ENCODE measurements at regions not wholly inside any gene's neighbourhood (a gene's known extent, or its start where the extent isn't known, plus 50 kb on each side); places are given as distances from the start of the nearest gene placed in this dataset.
"Not testable (repeated sequence)": the region's sequence is repeated elsewhere in the genome, so short reads cannot be mapped to it uniquely, and the experiment has no call there.

DNA sequence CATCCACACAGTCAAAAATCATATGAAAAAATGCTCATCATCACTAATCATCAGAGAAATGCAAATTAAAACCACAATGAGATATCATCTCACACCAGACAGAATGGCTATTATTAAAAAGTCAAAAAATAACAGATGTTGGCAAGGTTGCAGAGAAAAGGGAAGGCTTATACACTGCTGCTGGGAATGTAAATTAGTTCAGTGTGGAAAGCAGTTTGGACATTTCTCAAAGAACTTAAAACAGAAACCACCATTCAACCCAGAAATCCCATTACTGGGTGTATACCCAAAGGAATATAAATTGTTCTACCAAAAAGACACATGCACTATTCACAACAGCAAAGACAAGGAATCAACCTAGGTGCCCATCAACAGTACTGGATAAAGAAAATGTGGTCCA is 307.0 kb upstream of the SOX9 start:
- DNase-seq (ENCODE audit: low read depth in 2 of 2): not testable (repeated sequence)

DNA sequence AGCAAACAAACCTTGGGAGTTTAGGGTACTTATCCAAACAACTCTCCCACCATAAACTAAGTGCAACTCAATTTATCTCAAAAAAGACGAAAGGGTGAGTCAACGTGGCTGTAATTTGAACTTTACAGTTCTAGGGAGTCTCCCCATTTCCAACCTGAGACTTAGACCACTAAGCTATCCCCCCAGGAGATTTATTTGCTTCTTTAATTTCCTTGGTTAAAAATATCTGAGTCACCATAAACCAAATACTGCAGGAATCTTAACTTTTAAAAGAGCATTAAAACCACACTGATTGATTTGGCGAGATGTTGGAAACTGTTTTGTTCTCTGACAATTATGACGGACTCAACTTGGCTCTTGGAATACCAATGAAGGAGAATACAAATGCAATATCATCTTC is 299.3 kb upstream of the SOX9 start:
- no peak for DNase-seq (ENCODE audit: low read depth in 2 of 2)

DNA sequence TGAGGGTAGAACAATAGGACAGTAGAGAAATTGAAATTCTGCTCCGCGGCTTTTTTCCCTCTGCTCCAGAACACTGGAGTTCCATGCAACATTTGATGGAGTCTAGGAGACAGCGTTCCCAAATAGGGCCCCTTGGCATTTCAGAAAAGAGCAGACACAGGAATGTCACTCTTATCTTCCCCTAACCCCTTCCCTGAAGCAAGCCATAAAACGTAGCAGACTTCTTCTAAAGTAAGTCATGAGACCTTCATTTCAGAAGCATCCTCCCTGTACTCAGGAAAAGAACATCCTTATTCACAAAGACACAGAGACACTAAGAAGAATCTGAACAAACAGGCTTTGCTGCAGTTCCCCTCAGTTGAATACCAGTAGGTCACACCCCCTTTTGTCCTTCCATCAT is 296.1 kb upstream of the SOX9 start:
- no peak for DNase-seq (ENCODE audit: low read depth in 2 of 2)

DNA sequence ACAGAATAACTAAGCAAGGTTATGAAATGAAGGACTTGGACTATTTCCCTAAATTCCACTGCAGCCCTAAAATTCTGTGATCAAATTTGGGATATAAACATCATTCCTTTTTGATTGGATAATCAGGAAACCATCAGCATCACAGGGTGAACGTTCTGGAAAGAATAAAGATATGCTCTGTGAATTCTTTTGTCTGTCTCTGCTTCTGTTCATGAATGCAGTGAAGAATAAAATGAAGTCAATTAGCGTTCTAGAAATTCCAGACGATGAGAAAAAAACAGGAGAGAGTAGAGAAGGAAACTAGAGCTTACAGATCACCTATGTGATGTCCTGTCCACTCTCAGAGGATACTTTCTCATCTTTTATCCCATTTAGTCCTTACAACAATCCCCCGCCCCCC is 295.1 kb upstream of the SOX9 start:
- no peak for DNase-seq (ENCODE audit: low read depth in 2 of 2)

DNA sequence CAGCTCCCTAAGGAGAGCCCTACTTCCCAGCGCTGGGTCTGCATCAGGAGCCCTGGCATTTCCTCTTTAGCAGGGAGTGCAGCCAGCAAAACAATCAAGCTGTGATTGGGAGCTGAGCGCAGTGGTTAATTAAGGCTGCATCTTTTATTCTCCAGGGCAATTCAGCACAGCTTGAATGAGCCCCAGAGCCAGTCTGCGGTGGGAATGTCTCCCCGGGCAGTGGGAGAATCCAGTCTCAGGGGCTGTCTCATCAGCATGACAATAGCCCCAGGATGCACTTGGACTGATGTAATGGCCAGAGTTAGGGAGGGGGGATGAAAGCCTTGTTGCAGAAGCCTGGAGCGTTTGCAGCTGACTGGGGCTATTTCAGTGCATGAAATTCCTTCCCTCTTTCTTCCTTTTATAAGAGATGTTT is 292.6 kb upstream of the SOX9 start:
- DNase-seq (ENCODE audit: low read depth in 2 of 2): no peak

DNA sequence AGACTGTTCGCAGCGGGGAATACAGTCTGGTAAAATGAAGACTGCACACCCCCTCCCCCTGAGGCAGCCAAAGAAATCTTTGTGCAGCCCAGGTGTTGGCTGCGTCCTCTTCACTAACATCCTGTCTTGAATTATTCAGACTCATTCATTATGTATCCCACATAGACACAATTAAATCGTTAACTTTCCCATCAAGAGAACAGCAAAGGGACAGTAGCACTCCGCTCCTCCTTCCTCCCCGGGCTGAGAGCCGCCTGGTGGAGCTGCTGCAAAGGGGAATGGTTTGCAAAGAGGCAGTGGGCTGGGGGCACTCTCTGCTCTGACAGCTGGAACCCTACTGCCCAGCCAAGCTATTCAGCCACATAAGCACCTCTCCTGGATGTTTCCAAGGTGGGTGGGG is 290.0 kb upstream of the SOX9 start:
- no peak for DNase-seq (ENCODE audit: low read depth in 2 of 2)

DNA sequence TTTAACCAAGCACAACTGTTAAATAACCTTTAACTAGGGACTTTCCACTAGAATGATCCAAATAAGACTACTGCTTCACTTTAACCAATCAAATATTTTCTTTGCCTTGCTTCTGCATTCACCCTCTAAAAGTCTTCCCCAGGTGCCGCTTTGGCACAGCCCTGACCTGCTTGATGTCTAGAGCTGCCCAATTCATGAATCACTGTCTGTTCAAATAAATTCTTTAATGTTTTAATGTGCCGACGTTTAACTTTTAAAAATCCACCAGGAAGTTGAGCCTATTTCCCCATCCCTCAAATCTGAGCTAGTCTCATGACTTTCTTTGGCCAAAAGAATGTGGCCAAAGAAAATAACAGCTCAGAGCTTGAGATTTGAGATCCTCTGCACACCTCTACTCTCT is 277.8 kb upstream of the SOX9 start:
- DNase-seq (ENCODE audit: low read depth in 2 of 2): no peak

DNA sequence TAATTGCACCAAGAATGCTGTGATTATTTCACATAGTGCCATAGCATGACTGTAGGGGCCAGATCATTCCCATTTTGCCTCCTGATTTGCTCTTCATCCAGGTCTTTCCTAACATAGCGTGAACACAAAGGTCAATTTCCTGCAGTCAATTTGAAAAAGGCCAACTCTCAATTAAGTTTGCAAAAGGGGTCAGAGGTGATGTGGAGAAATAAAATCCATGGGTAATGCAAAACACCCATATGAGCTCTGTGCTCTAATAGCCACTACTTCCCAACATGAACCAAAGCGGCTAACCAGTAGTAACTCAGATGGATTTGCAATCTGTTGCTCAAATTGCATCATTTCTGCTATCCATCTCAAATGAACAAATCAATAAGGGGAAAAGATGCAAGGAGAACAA is 275.5 kb upstream of the SOX9 start:
- DNase-seq (ENCODE audit: low read depth in 2 of 2): no peak

DNA sequence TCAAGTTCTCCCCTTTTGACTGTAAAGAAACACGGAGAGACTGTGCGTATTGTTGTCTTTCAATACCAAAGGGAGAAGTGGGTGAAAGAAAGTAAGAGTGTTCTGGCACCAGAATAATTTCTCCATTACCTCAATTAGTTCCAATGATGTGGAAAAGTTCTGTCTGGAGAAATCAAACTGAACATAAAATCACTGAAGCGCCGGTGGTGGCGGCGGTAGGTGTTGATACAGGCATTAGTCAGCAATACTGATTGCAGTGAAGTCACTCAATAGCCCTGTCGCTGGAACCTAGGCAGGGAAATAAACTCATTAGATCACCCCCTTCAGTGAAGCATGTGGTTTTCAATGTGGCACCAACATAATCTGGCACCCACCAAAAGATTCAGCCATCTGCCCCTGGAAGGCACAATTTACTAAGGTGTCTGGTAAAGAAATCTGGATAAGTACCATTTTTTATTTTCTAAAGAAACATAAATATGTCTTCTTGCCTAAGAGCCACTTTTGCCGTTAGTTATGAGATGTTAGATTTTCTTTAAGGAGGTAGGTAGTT is 274.2 kb upstream of the SOX9 start:
- no peak for DNase-seq (ENCODE audit: low read depth in 2 of 2)

DNA sequence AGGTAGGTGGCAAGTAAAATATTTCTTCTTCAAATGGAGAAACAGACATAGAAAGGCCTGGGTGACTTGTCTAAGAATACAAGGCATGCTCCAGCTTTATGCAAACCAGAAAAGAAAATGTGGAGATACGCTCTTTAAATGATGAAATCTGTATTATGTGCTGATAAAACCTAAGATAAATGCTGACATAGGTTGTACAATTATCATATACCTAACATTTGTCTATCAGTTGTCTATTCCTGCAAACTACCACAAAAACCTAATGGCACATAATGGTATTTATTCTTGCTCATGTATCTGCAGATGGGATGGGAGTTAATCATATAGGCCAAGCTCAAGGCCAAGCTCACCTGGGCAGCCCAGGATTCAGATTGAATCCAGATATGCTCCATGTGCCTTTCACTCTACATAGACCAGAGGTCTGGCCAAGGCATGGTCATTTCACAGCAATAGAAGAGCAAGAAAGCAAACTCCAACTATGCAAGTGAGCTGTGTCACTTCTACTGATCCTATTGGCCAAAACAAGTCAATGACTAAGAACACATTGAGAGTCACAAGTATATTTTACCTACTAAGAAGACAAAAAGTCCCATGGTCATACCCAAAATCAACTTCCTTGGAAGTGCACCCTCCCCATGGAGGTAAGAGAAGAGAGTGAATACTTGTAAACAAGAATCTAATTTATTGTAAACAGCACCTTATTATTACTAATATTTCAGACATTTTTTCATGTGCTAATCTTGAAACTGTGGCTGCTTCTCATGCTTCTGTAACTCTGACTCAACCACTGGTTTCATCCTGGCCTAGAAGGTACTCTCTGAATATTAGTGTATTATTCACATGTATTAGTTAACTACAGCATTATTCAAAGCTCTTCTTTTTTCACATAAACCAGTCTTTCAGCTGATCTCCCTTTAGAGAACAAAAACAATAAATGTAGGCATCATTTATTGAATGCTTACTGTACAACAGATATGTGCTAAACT is 270.7 kb upstream of the SOX9 start:
- no peak for DNase-seq (ENCODE audit: low read depth in 2 of 2)

DNA sequence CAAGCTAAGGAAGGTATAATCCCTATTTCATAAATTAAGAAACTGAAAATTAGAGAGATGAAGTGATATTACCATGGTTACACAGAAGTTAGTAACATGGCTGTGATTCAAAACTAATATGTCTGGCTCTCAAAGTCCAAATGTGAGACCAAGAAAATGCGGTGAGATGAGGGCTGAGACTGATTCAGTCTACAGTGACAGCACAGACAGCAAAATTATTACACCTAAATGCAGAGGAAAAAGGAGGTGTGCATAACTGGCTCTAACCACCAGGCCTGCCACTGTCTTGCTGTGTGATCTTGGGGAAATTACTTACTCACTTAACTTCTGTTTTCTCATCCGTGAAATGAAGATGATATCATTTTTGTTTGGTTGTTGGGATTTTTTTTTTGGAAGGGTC is 270.0 kb upstream of the SOX9 start:
- no peak for DNase-seq (ENCODE audit: low read depth in 2 of 2)

DNA sequence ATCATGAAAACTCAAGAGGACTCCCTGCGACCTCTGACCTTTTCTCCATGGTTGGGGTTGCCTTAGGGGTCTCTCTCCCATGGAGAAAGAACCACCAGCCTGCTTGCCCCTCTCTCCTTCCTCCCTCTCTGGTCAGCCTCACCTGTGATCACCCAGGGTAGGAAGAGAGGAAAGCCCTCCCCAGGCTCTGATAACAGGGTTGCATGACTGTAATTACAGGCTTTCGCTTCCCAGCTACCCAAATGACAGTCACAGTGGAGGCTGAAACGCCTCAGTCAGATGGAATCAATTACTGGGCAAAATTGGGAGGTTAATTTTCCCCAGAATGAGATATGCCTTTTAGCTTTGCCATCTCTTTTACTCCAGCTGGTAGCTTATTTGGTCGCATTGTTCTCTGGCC is 265.8 kb upstream of the SOX9 start:
- DNase-seq (ENCODE audit: low read depth in 2 of 2): no peak

DNA sequence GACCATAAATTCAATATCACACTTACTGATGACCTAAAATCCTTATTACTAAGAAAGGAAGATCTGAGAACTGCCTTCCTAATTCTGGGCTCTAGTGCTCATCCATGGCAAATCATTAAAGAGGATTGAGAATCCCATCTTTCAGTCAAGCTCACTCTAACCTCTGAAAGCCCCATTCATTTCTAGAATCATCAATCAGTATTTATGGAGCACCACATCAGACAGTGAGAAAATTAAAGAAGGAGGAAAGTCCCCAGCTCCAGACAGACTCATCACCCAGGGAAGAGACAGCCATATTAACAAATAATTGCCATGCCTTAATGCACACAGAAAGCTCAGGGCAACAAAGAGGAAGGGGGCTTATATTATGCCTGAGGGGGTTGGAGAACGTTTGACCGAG is 256.1 kb upstream of the SOX9 start:
- no peak for DNase-seq (ENCODE audit: low read depth in 2 of 2)

DNA sequence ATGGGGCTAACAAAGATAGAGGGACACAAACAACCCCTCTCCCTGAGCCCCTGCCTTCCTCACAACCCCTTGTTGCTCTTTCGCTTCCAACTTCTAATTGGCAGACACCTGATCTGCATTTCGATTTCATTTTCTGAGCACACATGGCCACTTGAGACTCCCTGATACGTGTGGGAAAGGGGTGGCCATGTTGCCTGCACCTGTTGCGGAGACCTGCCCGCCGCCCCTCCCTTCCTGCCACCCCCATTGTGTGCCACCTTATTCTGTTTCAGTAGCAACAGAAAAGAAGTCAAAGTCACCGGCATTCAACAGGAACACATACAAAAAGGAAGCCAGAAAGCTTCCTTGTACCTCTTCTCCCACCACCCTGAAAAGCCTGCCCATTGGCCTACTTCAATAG is 254.7 kb upstream of the SOX9 start:
- no peak for DNase-seq (ENCODE audit: low read depth in 2 of 2)

DNA sequence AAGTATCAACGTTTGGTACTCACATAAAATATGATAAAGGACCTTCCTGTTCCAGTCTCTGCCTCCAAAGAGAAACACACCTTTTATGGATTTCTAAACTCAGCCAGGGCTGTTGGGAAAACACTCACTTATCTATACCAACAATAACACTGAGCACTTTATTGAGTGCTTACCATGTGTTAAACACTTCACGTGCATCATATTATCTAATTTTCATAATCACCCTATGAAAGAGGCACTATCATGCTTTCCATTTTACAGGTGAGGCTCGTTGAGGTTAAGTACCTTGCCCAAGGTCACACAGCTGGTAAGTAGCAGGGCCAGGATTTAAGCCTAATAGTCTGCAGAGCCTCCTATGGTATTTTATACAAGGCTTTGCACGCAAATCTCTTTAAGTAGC is 251.5 kb upstream of the SOX9 start:
- no peak for DNase-seq (ENCODE audit: low read depth in 2 of 2)

DNA sequence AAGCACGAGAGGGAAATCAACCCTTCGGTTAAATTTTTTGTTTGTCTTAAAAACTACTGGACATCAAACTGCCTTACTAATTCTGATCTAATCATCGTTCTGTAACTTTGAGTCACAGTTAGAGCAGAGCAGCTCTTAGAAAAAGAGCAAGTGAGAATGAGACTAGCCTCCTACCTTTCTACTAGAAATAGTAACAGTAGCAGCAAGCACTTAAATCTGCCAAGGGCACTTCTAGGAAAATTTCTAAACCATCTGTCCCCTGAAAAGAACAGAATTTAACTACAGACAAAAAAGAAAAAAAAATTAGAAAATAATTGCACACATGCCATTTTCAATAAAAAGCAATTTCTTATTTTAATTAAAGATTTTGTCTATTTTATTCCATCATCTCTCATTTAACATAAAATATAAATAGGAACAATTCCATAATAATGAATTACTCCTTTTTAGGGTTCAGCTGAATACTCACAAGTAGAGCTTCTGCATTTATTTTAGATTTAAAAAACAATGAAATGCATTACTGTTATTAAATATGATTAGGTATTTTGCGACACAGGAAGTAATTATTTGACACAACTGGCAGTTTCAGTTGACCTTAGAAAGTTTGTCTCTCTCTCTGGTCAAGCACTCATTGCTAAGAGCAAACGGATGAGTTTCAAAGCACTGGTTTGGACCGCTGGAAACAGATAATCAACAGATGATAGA is 250.8 kb upstream of the SOX9 start:
- no peak for DNase-seq (ENCODE audit: low read depth in 2 of 2)

DNA sequence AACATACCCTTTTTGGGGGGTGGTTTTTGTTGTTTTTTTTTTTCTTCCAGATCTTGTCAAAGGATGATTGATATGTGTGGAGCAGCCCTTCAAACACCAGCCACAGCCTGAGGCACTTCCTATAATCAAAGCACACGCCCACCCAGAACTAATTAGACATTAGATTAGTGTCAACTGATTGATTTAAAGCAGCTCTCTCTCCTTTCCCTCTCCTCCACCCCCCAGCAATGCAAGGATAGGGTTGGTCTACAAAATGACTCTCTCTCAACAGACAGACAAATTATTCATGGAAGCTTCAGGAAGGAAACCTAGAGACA is 250.3 kb upstream of the SOX9 start:
- DNase-seq (ENCODE audit: low read depth in 2 of 2): no peak

DNA sequence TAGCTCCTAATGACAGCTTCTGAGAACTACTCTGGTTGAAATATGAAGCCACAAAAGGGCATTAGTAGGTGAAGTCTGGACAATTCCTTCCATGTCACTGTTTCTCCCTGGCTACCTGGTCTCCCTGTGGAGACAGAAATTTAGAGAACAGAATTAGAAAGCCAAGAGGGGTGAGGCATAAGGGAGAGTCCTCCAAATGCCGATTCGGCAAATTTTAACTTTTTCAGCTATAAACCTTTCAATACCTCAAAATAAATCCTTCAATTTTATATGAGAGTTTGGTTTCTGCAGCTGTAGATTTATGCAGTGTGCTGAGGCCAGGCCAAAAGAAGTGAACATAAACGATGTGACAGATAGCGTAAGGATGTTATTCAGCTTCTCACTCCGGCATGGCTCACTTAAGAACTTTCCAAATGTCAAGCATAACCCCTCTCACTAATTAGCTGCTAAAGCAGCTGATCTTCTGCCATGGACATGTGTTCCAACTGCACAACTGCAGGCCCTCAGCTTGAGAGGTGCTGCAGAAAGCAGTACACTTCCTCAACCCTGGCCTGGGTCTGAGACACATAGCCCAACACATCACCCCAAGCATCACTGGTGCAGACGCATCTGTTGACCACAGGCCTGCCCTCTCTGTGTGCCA is 247.9 kb upstream of the SOX9 start:
- DNase-seq (ENCODE audit: low read depth in 2 of 2): no peak

DNA sequence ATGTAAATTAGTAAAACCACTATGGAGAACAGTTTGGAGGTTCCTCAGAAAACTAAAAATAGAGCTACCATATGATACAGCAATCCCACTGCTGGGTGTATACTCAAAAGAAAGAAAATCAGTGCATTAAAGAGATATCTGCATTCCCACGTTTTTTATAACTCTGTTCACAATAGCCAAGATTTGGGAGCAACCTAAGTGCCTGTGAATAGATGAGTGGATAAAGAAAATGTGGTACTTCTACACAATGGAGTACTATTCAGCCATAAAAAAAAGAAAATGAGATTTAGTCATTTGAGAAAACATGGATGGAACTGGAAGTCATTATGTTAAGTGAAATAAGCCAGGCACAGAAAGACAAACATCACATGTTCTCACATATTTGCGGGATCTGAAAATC is 246.0 kb upstream of the SOX9 start:
- DNase-seq (ENCODE audit: low read depth in 2 of 2): not testable (repeated sequence)

DNA sequence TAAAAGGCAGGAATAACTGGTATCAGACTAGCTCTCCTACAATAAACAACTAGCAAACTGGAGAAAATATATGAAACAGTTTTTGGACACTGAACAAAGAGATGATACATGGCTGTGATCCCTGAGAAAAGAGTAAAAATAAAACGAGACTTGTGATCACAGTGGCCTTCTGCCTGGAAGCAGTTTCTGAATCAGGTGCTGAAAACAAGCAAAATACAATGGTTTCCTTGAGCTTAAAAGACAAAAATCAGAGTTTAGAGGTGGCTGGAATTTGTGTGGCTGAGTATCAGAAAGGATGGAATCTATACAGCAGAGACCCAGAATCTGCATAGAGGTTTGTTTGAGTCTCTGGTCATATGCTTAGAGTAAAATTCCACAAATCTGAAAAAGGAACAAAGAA is 242.5 kb upstream of the SOX9 start:
- DNase-seq (ENCODE audit: low read depth in 2 of 2): no peak

DNA sequence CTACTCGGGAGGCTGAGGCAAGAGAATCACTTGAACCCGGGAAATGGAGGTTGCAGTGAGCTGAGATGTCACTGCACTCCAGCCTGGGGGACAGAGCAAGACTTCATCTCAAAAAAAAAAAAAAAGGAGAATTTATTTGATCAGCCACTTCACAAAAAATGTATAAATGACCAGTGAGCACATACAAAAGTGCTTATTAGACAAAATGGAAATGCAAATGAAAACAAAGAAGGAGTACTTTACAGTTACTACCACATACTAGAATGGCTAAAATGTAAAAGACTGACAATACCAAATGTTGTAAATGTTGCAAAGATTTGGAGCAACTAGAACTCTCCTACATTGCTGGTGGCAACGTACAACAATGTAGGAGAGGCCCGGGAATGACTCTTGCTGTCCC is 241.8 kb upstream of the SOX9 start:
- no peak for DNase-seq (ENCODE audit: low read depth in 2 of 2)

DNA sequence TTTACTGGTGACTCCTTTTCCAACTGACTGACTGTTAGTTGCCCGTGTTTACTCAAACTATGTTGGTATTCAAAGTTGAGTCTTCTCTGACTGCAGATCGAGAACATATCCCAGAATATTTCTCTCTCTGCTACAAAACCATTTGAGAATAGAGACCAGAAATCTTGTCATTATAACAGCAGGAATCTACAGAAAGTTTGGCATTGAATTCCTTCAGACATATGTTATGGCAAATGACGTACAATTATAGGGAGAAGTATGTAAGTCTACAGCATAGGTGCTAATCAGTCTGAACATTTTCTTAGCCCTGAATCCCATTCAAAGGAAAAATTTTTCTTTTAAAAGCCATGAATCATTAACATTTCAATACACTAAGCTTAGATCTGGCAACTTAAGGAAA is 239.8 kb upstream of the SOX9 start:
- no peak for DNase-seq (ENCODE audit: low read depth in 2 of 2)

Measured in dermis microvascular lymphatic vessel endothelial cell (primary cell).